SK-N-SH treated with all-trans-retinoic acid at 6 μM for 48 hours (cell line): ENCODE measurements at regions not wholly inside any gene's neighbourhood (a gene's known extent, or its start where the extent isn't known, plus 50 kb on each side); places are given as distances from the start of the nearest gene placed in this dataset.

Experiments used
- ATAC-seq: fragments of 200-7000 bp; cut with Tn5 transposase; 3 replicates; pipeline ENCODE4 v1.9.1; 2020; ENCODE audit warnings: mild to moderate bottlenecking, moderate library complexity
- BACH2 ChIP-seq: fragments of 250-450 bp; sonication (Bioruptor Pico); IDR thresholded peaks from 2 replicates; pipeline ENCODE4 v1.9.0; 2021; ENCODE audit warnings: mild to moderate bottlenecking, borderline replicate concordance
- ESRRG ChIP-seq: fragments of 250-450 bp; sonication (Bioruptor Pico); IDR thresholded peaks from 2 replicates; pipeline ENCODE4 v1.6.1; 2021; ENCODE audit warnings: mild to moderate bottlenecking
- GLIS3 ChIP-seq: fragments of 250-450 bp; sonication (Bioruptor Pico); IDR thresholded peaks from 2 replicates; pipeline ENCODE4 v1.5.0; 2020; ENCODE audit warnings: mild to moderate bottlenecking, moderate library complexity
- PPARA ChIP-seq: fragments of 250-450 bp; sonication (Bioruptor Pico); IDR thresholded peaks from 2 replicates; pipeline ENCODE4 v1.5.0; 2020; ENCODE audit warnings: mild to moderate bottlenecking, borderline replicate concordance
- TOX ChIP-seq: fragments of 250-450 bp; sonication (Bioruptor Pico); IDR thresholded peaks from 2 replicates; pipeline ENCODE4 v1.8.0; 2021; ENCODE audit warnings: mild to moderate bottlenecking, moderate library complexity, borderline replicate concordance
- ZC3H10 ChIP-seq: fragments of 250-450 bp; sonication (Bioruptor Pico); IDR thresholded peaks from 2 replicates; pipeline ENCODE4 v1.5.1; 2021; ENCODE audit warnings: mild to moderate bottlenecking, moderate library complexity
- ZFP30 ChIP-seq: fragments of 450-650 bp; formaldehyde crosslinking; IDR thresholded peaks from 2 replicates; pipeline ENCODE4 v1.5.0; 2022; ENCODE audit warnings: mild to moderate bottlenecking, moderate library complexity
- ZNF565 ChIP-seq: fragments of 450-650 bp; formaldehyde crosslinking; conservative IDR thresholded peaks from 2 replicates; pipeline ENCODE4 v1.5.0; 2020; ENCODE audit warnings: low read depth, mild to moderate bottlenecking, moderate library complexity
- ZNF70 ChIP-seq: fragments of 450-650 bp; formaldehyde crosslinking; IDR thresholded peaks from 2 replicates; pipeline ENCODE4 v1.5.0; 2020; ENCODE audit warnings: mild to moderate bottlenecking, moderate library complexity
- TF ChIP-seq, protein P1 (sequence below): fragments of 250-450 bp; sonication (Bioruptor Pico); IDR thresholded peaks from 2 replicates; pipeline ENCODE4 v1.5.1; 2020; ENCODE audit warnings: low read depth, mild to moderate bottlenecking, moderate library complexity
- TF ChIP-seq, protein P2 (sequence below): fragments of 250-450 bp; sonication (Bioruptor Pico); IDR thresholded peaks from 2 replicates; pipeline ENCODE4 v1.5.0; 2020; ENCODE audit warnings: mild to moderate bottlenecking, moderate library complexity
- TF ChIP-seq, protein P3 (sequence below): fragments of 250-450 bp; sonication (Bioruptor Pico); IDR thresholded peaks from 2 replicates; pipeline ENCODE4 v1.8.0; 2020; ENCODE audit warnings: mild to moderate bottlenecking, moderate library complexity, borderline replicate concordance

DNA sequence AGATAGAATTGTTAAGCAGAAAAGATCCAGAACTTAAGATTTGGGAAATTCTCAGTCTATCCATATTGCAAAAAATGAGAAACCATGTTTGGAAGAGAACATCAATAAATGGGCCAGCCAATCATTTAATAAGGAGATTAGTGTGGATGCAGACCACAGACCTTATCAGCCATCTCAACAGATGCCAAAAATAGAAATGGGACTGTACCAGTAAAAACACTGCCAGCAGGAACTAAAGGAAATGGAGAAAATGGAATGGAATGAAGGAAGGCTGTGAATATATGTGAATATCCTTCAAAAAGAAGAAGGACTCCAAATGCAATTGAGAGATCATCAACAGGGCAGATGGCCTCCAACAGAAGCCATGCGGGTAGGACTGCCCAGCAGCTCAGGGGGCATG lies 52.7 kb upstream of the ZNF618 start:
- no peak for ATAC-seq
- TF ChIP-seq GLIS3 (CRISPR knock-in tag), result no peak
- TF ChIP-seq TOX (CRISPR knock-in tag), result no peak
- TF ChIP-seq PPARA (CRISPR knock-in tag), result no peak
- TF ChIP-seq, protein P1, sequence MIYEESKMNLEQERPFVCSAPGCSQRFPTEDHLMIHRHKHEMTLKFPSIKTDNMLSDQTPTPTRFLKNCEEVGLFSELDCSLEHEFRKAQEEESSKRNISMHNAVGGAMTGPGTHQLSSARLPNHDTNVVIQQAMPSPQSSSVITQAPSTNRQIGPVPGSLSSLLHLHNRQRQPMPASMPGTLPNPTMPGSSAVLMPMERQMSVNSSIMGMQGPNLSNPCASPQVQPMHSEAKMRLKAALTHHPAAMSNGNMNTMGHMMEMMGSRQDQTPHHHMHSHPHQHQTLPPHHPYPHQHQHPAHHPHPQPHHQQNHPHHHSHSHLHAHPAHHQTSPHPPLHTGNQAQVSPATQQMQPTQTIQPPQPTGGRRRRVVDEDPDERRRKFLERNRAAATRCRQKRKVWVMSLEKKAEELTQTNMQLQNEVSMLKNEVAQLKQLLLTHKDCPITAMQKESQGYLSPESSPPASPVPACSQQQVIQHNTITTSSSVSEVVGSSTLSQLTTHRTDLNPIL (CRISPR knock-in tag), result no peak
- no peak for TF ChIP-seq ZNF70 (CRISPR knock-in tag)
- TF ChIP-seq ZC3H10 (CRISPR knock-in tag), result no peak
- TF ChIP-seq ZFP30 (CRISPR knock-in tag), result no peak
- TF ChIP-seq, protein P2, sequence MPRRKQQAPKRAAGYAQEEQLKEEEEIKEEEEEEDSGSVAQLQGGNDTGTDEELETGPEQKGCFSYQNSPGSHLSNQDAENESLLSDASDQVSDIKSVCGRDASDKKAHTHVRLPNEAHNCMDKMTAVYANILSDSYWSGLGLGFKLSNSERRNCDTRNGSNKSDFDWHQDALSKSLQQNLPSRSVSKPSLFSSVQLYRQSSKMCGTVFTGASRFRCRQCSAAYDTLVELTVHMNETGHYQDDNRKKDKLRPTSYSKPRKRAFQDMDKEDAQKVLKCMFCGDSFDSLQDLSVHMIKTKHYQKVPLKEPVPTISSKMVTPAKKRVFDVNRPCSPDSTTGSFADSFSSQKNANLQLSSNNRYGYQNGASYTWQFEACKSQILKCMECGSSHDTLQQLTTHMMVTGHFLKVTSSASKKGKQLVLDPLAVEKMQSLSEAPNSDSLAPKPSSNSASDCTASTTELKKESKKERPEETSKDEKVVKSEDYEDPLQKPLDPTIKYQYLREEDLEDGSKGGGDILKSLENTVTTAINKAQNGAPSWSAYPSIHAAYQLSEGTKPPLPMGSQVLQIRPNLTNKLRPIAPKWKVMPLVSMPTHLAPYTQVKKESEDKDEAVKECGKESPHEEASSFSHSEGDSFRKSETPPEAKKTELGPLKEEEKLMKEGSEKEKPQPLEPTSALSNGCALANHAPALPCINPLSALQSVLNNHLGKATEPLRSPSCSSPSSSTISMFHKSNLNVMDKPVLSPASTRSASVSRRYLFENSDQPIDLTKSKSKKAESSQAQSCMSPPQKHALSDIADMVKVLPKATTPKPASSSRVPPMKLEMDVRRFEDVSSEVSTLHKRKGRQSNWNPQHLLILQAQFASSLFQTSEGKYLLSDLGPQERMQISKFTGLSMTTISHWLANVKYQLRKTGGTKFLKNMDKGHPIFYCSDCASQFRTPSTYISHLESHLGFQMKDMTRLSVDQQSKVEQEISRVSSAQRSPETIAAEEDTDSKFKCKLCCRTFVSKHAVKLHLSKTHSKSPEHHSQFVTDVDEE (CRISPR knock-in tag), result no peak
- TF ChIP-seq BACH2 (CRISPR knock-in tag), result no peak
- TF ChIP-seq ESRRG (CRISPR knock-in tag), result no peak
- no peak for TF ChIP-seq ZNF565 (CRISPR knock-in tag)
- TF ChIP-seq, protein P3, sequence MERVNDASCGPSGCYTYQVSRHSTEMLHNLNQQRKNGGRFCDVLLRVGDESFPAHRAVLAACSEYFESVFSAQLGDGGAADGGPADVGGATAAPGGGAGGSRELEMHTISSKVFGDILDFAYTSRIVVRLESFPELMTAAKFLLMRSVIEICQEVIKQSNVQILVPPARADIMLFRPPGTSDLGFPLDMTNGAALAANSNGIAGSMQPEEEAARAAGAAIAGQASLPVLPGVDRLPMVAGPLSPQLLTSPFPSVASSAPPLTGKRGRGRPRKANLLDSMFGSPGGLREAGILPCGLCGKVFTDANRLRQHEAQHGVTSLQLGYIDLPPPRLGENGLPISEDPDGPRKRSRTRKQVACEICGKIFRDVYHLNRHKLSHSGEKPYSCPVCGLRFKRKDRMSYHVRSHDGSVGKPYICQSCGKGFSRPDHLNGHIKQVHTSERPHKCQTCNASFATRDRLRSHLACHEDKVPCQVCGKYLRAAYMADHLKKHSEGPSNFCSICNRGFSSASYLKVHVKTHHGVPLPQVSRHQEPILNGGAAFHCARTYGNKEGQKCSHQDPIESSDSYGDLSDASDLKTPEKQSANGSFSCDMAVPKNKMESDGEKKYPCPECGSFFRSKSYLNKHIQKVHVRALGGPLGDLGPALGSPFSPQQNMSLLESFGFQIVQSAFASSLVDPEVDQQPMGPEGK (CRISPR knock-in tag), result no peak
